Smooth muscle cell (in vitro differentiated cells): ENCODE measurements at regions not wholly inside any gene's neighbourhood (a gene's known extent, or its start where the extent isn't known, plus 50 kb on each side); places are given as distances from the start of the nearest gene placed in this dataset.

Experiments used
- DNase-seq: peaks from one replicate; lab custom pipeline; 2025; ENCODE audit not compliant: unreplicated experiment; lab: John Stamatoyannopoulos, UW
- H2AFZ ChIP-seq: fragments of 200-600 bp; sonication (generic); 2 replicates; pipeline ENCODE4 v1.6.0; 2016; ENCODE audit warnings: antibody characterized with exemption, low read depth, mild to moderate bottlenecking
- H3F3A ChIP-seq: fragments of 200-600 bp; sonication (generic); 2 replicates; pipeline ENCODE4 v1.6.0; 2017; ENCODE audit warnings: antibody characterized with exemption, low read depth
- H3K27ac ChIP-seq: fragments of 200-600 bp; sonication (generic); 2 replicates; pipeline ENCODE4 v1.5.1; 2016; ENCODE audit warnings: low read depth, mild to moderate bottlenecking
- H3K27me3 ChIP-seq: fragments of 200-600 bp; sonication (generic); 2 replicates; pipeline ENCODE4 v1.6.1; 2016; ENCODE audit warnings: low read depth, mild to moderate bottlenecking
- H3K36me3 ChIP-seq: fragments of 200-600 bp; sonication (generic); 2 replicates; pipeline ENCODE4 v1.5.1; 2016; ENCODE audit warnings: low read depth
- H3K4me1 ChIP-seq: fragments of 200-600 bp; sonication (generic); 2 replicates; pipeline ENCODE4 v1.5.1; 2016; ENCODE audit warnings: low read depth
- H3K4me2 ChIP-seq: fragments of 200-600 bp; sonication (generic); 2 replicates; pipeline ENCODE4 v1.6.0; 2016; ENCODE audit warnings: mild to moderate bottlenecking
- H3K4me3 ChIP-seq: fragments of 200-600 bp; sonication (generic); 2 replicates; pipeline ENCODE4 v1.5.1; 2016; ENCODE audit warnings: mild to moderate bottlenecking
- H3K79me2 ChIP-seq: fragments of 200-600 bp; sonication (generic); 2 replicates; pipeline ENCODE4 v1.6.0; 2016; ENCODE audit warnings: low read depth, mild to moderate bottlenecking
- H3K9ac ChIP-seq: fragments of 200-600 bp; sonication (generic); 2 replicates; pipeline ENCODE4 v1.6.0; 2016; ENCODE audit warnings: low read depth
- H3K9me3 ChIP-seq: fragments of 200-600 bp; sonication (generic); replicated peaks from 2 replicates; pipeline ENCODE4 v1.5.1; 2016; ENCODE audit warnings: low read depth
- H4K20me1 ChIP-seq: fragments of 200-600 bp; sonication (generic); 2 replicates; pipeline ENCODE4 v1.6.0; 2016; ENCODE audit warnings: low read depth
- CTCF ChIP-seq: fragments of 200-600 bp; sonication (generic); IDR thresholded peaks from 2 replicates; pipeline ENCODE4 v1.5.1; 2017; ENCODE audit warnings: borderline replicate concordance, mild to moderate bottlenecking, antibody characterized with exemption; ENCODE audit not compliant: insufficient read depth, poor library complexity, severe bottlenecking
- WGBS: methylation state at CpG from one replicate; pipeline ENCODE4 v1.1.7; 2016; ENCODE audit warnings: low lambda C conversion rate; 5-methylcytosine and 5-hydroxymethylcytosine counted together

GRCh38 chr13:99642841-99643240 lies 141.6 kb downstream of the TM9SF2 start:
- Histone ChIP-seq H3K4me1 (peaks cover 6% of the 10 kb centered on the region), H3K4me2 (no peak overlapping the region), H3K27me3 (no peaks in the 10 kb centered on the region), H3K79me2 (no peaks in the 10 kb centered on the region), H3K36me3 (no peaks in the 10 kb centered on the region), H4K20me1 (no peaks in the 10 kb centered on the region), H3K4me3 (no peak overlapping the region), H3K27ac (no peak overlapping the region), H3K9me3 (no peaks in the 10 kb centered on the region), H3F3A (no peaks in the 10 kb centered on the region), H2AFZ (no peak overlapping the region), H3K9ac (no peak overlapping the region)
- no peak for TF ChIP-seq CTCF
- no peak for DNase-seq
- 92% methylated on average over 3 of the region's 3 CpGs for WGBS

- no peaks in the 10 kb centered on the region for H3K79me2 ChIP-seq
- no peaks in the 10 kb centered on the region for H3K9me3 ChIP-seq
- H3K9ac ChIP-seq = no peak overlapping the region
- H3K27me3 ChIP-seq = peaks cover 2% of the 10 kb centered on the region
- H3F3A ChIP-seq = no peaks in the 10 kb centered on the region
- DNase-seq = no peak
- H3K4me1 ChIP-seq = peaks cover under 1% of the 10 kb centered on the region
- TF ChIP-seq CTCF = no peak
- no peak overlapping the region for H3K4me2 ChIP-seq
- H3K36me3 ChIP-seq = no peaks in the 10 kb centered on the region
- H4K20me1 ChIP-seq = no peaks in the 10 kb centered on the region
- no peak overlapping the region for H3K27ac ChIP-seq
- H3K4me3 ChIP-seq = no peak overlapping the region
- no peak overlapping the region for H2AFZ ChIP-seq
- WGBS = 95% methylated on average over 4 of the region's 4 CpGs
These were observed 140.7 kb downstream of the TM9SF2 start for GRCh38 chr13:99642006-99642405.

- Histone ChIP-seq H3K4me3 (no peak overlapping the region), H3K9me3 (no peaks in the 10 kb centered on the region), H3K9ac (no peak overlapping the region), H2AFZ (no peak overlapping the region), H3K4me1 (no peaks in the 10 kb centered on the region), H3K79me2 (no peaks in the 10 kb centered on the region), H3K4me2 (peak overlapping the region; percentile 29), H4K20me1 (no peaks in the 10 kb centered on the region), H3K36me3 (no peaks in the 10 kb centered on the region), H3K27ac (no peak overlapping the region), H3K27me3 (peaks cover 2% of the 10 kb centered on the region), H3F3A (no peaks in the 10 kb centered on the region)
- no peak for TF ChIP-seq CTCF
- no peak for DNase-seq
- 35% methylated on average over 3 of the region's 3 CpGs for WGBS
These were observed 139.0 kb downstream of the TM9SF2 start for GRCh38 chr13:99640260-99640659.

- Histone ChIP-seq H4K20me1 (no peaks in the 10 kb centered on the region), H3K79me2 (no peaks in the 10 kb centered on the region), H3K27me3 (peaks cover 2% of the 10 kb centered on the region), H3K4me1 (no peaks in the 10 kb centered on the region), H3K36me3 (no peaks in the 10 kb centered on the region), H3K4me3 (no peak overlapping the region), H3K9ac (no peak overlapping the region), H3K27ac (no peak overlapping the region), H3F3A (no peaks in the 10 kb centered on the region), H3K9me3 (no peaks in the 10 kb centered on the region), H2AFZ (no peak overlapping the region), H3K4me2 (no peak overlapping the region)
- DNase-seq = no peak
- 87% methylated on average over 4 of the region's 4 CpGs for WGBS
- no peak for TF ChIP-seq CTCF
These were observed 137.9 kb downstream of the TM9SF2 start for GRCh38 chr13:99639126-99639525.
